ENCODE measurements at regions not wholly inside any gene's neighbourhood (a gene's known extent, or its start where the extent isn't known, plus 50 kb on each side); places are given as distances from the start of the nearest gene placed in this dataset.
A peak's percentile ranks its signal among the peaks of the same experiment; 100 is the strongest.
"Not testable (repeated sequence)": the region's sequence is repeated elsewhere in the genome, so short reads cannot be mapped to it uniquely, and the experiment has no call there.

- H3K36me3 Mint-ChIP-seq (ENCODE audit: insufficient read depth); H3K27me3 Mint-ChIP-seq; H3K9me3 Mint-ChIP-seq (ENCODE audit: low read depth); H3K4me1 Mint-ChIP-seq (ENCODE audit: low read depth); H3K4me3 Mint-ChIP-seq (ENCODE audit: low read depth); DNase-seq (ENCODE audit: low spot score, unreplicated experiment); H3K27ac Mint-ChIP-seq: not testable (repeated sequence)
Measured at GRCh38 chr1:144140243-144140642, 168.5 kb upstream of the FAM72C start.

- not testable (repeated sequence) for H3K36me3 Mint-ChIP-seq (ENCODE audit: insufficient read depth); DNase-seq (ENCODE audit: low spot score, unreplicated experiment); H3K27ac Mint-ChIP-seq; H3K9me3 Mint-ChIP-seq (ENCODE audit: low read depth); H3K4me1 Mint-ChIP-seq (ENCODE audit: low read depth); H3K4me3 Mint-ChIP-seq (ENCODE audit: low read depth); H3K27me3 Mint-ChIP-seq
Measured at GRCh38 chr1:144105006-144105405, 133.2 kb upstream of the FAM72C start.

GRCh38 chr1:144104000-144104677, 132.4 kb upstream of the FAM72C start:
- not testable (repeated sequence) for H3K4me1 Mint-ChIP-seq (ENCODE audit: low read depth); H3K27ac Mint-ChIP-seq

GRCh38 chr1:144103156-144103880, 131.5 kb upstream of the FAM72C start:
- H3K4me1 Mint-ChIP-seq (ENCODE audit: low read depth); H3K27me3 Mint-ChIP-seq; H3K4me3 Mint-ChIP-seq (ENCODE audit: low read depth); H3K27ac Mint-ChIP-seq; H3K9me3 Mint-ChIP-seq (ENCODE audit: low read depth); H3K36me3 Mint-ChIP-seq (ENCODE audit: insufficient read depth): not testable (repeated sequence)
- peak; percentile 60 for DNase-seq (ENCODE audit: low spot score, unreplicated experiment)

More at GRCh38 chr1:144104000-144104677, 132.4 kb upstream of the FAM72C start:
- peak; percentile 65 for DNase-seq (ENCODE audit: low spot score, unreplicated experiment)
- not testable (repeated sequence) for H3K4me3 Mint-ChIP-seq (ENCODE audit: low read depth); H3K27me3 Mint-ChIP-seq; H3K9me3 Mint-ChIP-seq (ENCODE audit: low read depth); H3K36me3 Mint-ChIP-seq (ENCODE audit: insufficient read depth)

- DNase-seq (ENCODE audit: low spot score, unreplicated experiment): peak; percentile 10
- H3K27me3 Mint-ChIP-seq; H3K27ac Mint-ChIP-seq; H3K36me3 Mint-ChIP-seq (ENCODE audit: insufficient read depth); H3K4me3 Mint-ChIP-seq (ENCODE audit: low read depth); H3K9me3 Mint-ChIP-seq (ENCODE audit: low read depth); H3K4me1 Mint-ChIP-seq (ENCODE audit: low read depth): not testable (repeated sequence)
Measured at GRCh38 chr1:144102046-144102745, 130.4 kb upstream of the FAM72C start.

- Mint-ChIP-seq H3K9me3 (ENCODE audit: low read depth) (no peaks in the 10 kb centered on the region), H3K27ac (no peak overlapping the region), H3K4me3 (ENCODE audit: low read depth) (no peak overlapping the region), H3K36me3 (ENCODE audit: insufficient read depth) (no peaks in the 10 kb centered on the region), H3K27me3 (no peaks in the 10 kb centered on the region), H3K4me1 (ENCODE audit: low read depth) (no peaks in the 10 kb centered on the region)
- DNase-seq (ENCODE audit: low spot score, unreplicated experiment): peak; percentile 13
- TF ChIP-seq CTCF (IDR thresholded peaks at IDR 0.05; ENCODE audit: unreplicated experiment): no peak
Measured at GRCh38 chr1:144101397-144102045, 129.7 kb upstream of the FAM72C start.

- peak; percentile 32 for DNase-seq (ENCODE audit: low spot score, unreplicated experiment)
- not testable (repeated sequence) for H3K9me3 Mint-ChIP-seq (ENCODE audit: low read depth); H3K4me1 Mint-ChIP-seq (ENCODE audit: low read depth); H3K36me3 Mint-ChIP-seq (ENCODE audit: insufficient read depth); H3K27me3 Mint-ChIP-seq; H3K27ac Mint-ChIP-seq
- peak overlapping the region; percentile 66 for H3K4me3 Mint-ChIP-seq (ENCODE audit: low read depth)
Measured at GRCh38 chr1:144077167-144077841, 105.5 kb upstream of the FAM72C start.

- peak; percentile 8 for DNase-seq (ENCODE audit: low spot score, unreplicated experiment)
- H3K27me3 Mint-ChIP-seq: not testable (repeated sequence)
Measured at GRCh38 chr1:144076646-144077045, 104.9 kb upstream of the FAM72C start.

GRCh38 chr1:144070394-144071053, 98.7 kb upstream of the FAM72C start:
- not testable (repeated sequence) for H3K4me1 Mint-ChIP-seq (ENCODE audit: low read depth); H3K9me3 Mint-ChIP-seq (ENCODE audit: low read depth); H3K4me3 Mint-ChIP-seq (ENCODE audit: low read depth); DNase-seq (ENCODE audit: low spot score, unreplicated experiment); H3K27ac Mint-ChIP-seq; H3K27me3 Mint-ChIP-seq; H3K36me3 Mint-ChIP-seq (ENCODE audit: insufficient read depth)

More at GRCh38 chr1:144076646-144077045, 104.9 kb upstream of the FAM72C start:
- not testable (repeated sequence) for H3K4me3 Mint-ChIP-seq (ENCODE audit: low read depth); H3K4me1 Mint-ChIP-seq (ENCODE audit: low read depth); H3K36me3 Mint-ChIP-seq (ENCODE audit: insufficient read depth); H3K27ac Mint-ChIP-seq; H3K9me3 Mint-ChIP-seq (ENCODE audit: low read depth)

- not testable (repeated sequence) for H3K9me3 Mint-ChIP-seq (ENCODE audit: low read depth); H3K27ac Mint-ChIP-seq; H3K4me1 Mint-ChIP-seq (ENCODE audit: low read depth); DNase-seq (ENCODE audit: low spot score, unreplicated experiment); H3K36me3 Mint-ChIP-seq (ENCODE audit: insufficient read depth); H3K4me3 Mint-ChIP-seq (ENCODE audit: low read depth); H3K27me3 Mint-ChIP-seq
Measured at GRCh38 chr1:144067042-144067441, 95.3 kb upstream of the FAM72C start.
